T-helper 9 cell (primary cell): ENCODE measurements at regions not wholly inside any gene's neighbourhood (a gene's known extent, or its start where the extent isn't known, plus 50 kb on each side); places are given as distances from the start of the nearest gene placed in this dataset.
"Not testable (repeated sequence)": the region's sequence is repeated elsewhere in the genome, so short reads cannot be mapped to it uniquely, and the experiment has no call there.

Source experiments
- DNase-seq: peaks from one replicate; pipeline ENCODE4 v3.0.0-alpha.2; 2020

GRCh38 chr15:38992506-38992905 lies 427.9 kb upstream of the RASGRP1 start:
- no peak for DNase-seq

GRCh38 chr15:38992930-38993329 lies 428.3 kb upstream of the RASGRP1 start:
- DNase-seq, result no peak

- DNase-seq, result no peak
Measured at GRCh38 chr15:38994310-38994709, 429.7 kb upstream of the RASGRP1 start.

GRCh38 chr15:38996111-38996631 lies 431.6 kb upstream of the RASGRP1 start:
- no peak for DNase-seq

- DNase-seq, result no peak
Measured at GRCh38 chr15:38997841-38998240, 433.2 kb upstream of the RASGRP1 start.

DNA sequence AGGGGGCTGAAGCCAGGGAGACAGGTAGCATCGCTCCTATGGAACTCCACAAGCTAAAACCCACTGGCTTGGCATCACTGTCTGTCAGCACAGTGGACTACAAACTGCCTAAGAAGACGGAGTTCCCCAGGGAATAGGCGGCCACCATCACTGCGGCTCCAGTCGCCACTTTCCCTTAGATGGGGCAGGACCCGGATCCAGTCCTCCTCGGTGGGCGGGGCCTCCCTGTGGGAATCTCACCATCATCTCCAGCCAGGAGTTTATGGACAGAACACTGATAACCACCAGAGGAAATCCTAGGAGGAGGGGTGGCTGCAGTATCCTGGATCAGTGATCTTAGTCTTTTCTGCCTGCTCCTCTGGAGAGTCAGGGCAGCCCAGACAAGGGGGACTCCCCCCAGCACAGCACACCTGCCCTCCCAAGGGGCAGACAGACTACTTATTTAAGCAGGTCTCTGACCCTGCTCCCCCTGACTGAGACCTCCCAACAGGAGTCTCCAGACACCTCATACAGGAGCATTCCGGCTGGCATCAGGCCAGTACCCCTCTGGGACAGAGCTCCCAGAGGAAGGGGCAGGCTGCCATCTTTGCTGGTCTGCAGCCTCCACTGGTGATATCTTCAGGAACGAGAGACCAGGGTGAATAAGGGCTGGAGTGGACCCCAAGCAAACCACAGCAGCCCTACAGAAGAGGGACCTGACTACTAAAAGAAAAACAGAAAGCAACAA lies 435.6 kb upstream of the RASGRP1 start:
- DNase-seq, result no peak

DNA sequence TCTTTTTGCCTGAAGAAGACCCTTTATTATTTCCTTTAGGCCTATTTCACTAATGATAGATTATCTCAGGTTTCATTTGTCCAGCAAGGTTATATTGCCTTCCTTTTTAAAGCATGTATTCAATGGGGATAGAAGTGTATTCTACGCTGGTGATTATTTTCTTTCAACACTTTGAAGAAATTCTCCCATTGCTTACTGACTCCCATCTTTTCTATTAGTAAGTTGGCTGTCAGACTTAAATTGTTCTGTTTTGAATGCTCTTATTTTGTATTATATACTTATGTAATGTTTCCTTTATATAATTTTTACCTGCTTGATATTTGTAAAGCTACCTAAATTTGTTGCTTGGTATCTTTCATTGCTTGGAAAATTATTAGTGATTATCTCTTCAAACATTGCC lies 445.1 kb upstream of the RASGRP1 start:
- no peak for DNase-seq

DNA sequence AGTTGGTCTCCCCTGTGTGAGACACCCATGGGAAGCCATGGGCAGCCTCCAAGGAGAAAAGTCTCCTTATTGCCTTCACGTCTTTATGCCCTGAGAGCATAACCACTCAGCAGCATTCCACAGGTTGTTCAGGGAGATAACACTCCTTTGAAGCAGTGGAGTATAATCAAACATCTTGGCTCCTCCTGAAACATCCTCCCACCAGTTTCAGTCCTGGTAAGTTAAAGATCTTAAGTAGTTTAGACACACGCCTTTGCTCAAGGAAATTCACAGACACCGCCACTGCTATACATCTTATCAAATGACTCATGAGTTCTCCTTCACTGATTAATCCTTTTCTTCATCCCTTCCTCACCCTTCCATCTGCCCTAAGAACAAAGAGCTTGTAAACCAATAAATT lies 446.5 kb upstream of the RASGRP1 start:
- DNase-seq, result not testable (repeated sequence)

DNA sequence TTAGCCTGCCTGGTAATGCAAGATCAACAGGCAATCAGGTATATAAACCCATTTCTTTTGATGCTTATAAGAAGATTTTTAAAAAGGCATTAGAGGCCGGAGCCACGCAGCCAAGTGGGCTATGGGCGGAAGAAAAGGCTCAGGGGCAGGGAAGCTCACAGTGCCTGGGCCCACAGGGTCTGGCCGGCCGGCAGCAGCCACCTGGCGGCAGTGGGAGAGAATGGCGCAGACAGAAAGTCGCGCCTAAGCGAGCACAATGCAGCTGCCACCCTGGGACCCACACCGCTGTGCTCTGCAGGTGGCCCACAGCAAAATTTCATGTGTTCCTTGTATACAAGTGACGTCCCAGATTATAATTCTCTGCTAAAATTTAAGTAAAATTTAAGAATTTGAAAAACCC lies 448.6 kb upstream of the RASGRP1 start:
- DNase-seq, result no peak

- DNase-seq, result no peak
Measured at GRCh38 chr15:39014682-39015081, 450.1 kb upstream of the RASGRP1 start.

GRCh38 chr15:39016706-39017105 lies 452.1 kb upstream of the RASGRP1 start:
- no peak for DNase-seq

DNA sequence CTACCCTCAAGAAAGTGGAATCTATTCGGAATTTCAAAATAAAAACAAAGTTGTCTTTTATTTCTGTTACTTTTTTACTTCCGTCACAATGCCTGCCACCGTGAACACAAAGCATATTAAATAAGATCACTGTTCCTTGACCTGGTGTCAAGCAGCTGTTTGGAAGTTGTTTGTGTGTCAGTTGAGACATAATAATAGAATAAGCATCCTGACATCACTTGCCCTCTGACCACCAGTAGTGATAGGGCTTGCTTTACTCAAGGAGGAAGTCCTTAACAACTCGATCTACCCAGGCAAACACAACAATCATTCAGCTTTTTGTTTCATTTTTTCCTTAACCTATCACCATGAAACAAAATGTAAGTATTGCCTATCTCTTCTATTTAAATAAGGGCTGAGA lies 454.4 kb upstream of the RASGRP1 start:
- no peak for DNase-seq

GRCh38 chr15:39021341-39021740 lies 456.7 kb upstream of the RASGRP1 start:
- no peak for DNase-seq

DNA sequence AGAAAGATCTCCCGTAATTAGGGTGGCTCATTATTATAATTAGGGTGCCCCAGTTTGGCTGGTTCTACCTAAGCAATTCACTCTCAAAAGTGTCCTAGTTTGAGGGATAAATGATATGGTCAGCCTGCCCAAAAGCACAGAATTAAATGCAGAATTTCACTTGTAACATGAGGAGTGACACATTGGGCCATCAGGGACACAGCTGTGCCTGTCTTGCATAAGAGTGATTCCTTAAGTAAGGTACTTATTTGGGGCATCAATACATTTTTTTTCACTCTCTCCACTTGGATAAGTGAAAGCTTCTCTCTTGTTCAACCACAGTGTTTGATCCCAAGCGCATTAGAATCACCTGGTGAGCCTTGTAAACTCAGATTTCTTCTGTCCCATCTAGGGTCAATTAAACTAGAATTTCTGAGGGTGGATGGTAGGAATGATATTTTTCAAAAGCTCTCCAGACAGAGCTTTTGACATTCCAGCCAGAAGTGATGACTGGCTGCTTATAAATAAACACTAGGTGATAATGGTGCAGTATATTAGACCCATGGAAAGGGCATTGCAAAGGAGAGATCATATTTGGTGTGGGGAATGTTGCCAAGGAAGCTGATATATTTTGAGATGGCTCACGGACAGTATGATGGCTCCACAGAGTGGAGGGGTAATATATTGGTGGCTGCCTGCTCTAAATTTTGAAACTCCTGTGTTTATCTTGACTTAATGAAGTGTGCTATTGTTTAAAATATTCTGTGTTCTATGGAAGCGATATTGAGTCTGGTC lies 458.1 kb upstream of the RASGRP1 start:
- DNase-seq, result no peak

GRCh38 chr15:39025321-39025720 lies 460.7 kb upstream of the RASGRP1 start:
- no peak for DNase-seq

DNA sequence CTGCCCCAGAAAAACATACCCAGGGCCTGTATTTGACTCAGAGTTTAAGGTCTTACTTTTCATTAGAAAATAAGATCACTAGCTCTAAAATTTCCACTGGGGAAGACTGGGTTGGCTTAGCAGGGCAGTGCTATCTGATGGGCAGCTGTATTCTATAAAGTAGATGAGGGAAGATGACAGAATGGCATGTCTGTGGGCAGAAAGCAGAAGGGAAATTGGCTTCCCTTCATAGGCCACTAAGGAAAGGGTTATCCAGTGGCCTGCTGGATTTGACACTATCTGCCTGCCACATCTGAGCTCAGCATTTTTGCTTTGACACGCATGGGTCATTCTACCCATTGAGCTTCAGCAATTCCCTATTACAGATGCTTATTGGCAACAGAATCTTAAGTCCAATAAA lies 461.3 kb upstream of the RASGRP1 start:
- DNase-seq, result no peak

GRCh38 chr15:39028069-39028468 lies 463.5 kb upstream of the RASGRP1 start:
- DNase-seq, result no peak

- DNase-seq, result no peak
Measured at GRCh38 chr15:39029741-39030140, 465.1 kb upstream of the RASGRP1 start.

- no peak for DNase-seq
Measured at GRCh38 chr15:39030291-39031070, 465.9 kb upstream of the RASGRP1 start.

DNA sequence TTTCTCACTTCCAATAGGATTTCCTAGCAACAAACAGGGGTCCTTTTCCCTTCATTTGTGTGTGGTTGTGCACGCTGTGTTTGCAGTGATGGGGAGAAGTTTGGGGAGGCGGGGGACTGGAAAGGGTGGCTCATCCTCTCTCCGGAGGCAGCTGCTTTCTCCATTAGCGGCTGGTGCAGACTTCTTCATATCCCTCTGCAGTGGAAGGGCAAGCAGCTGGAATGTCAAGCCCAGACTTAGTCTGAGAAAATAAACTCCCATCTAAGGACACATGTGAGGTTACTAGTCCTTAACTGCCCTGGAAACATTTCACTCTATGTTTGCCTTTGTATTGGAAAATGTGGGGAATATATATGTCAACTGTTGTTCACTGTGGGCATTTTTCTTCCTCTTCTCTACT lies 467.0 kb upstream of the RASGRP1 start:
- DNase-seq, result no peak

GRCh38 chr15:39034816-39035215 lies 470.2 kb upstream of the RASGRP1 start:
- no peak for DNase-seq

GRCh38 chr15:39037611-39038010 lies 473.0 kb upstream of the RASGRP1 start:
- DNase-seq, result not testable (repeated sequence)

DNA sequence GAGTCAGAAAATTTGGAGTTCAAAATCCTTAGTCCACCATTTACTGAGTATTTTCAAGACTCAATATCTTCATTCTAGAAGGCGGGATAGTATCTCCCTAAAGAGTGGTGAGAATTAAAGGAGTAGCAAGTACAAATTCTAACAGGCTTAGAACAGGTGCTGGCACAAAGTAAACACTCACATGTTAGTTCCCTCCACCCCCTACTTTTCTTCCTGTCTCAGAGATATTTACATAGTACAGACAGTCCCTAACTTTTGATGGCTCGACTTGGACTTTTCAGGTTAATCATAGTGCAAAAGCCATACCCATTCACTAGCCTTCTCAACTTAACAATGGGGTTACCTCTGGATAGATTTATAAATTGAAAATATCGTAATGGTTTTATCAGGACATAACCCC lies 476.2 kb upstream of the RASGRP1 start:
- DNase-seq, result no peak
